Uterus (tissue), 2 donors: ENCODE measurements at regions not wholly inside any gene's neighbourhood (a gene's known extent, or its start where the extent isn't known, plus 50 kb on each side); places are given as distances from the start of the nearest gene placed in this dataset.

Experiments
- CTCF ChIP-seq, 4 experiments: fragments of 200-600 bp in 2 of 4; fragments of 450-650 bp in 2 of 4; sonication (generic) in 2 of 4; IDR thresholded peaks; one replicate each; pipeline ENCODE4 v1.5.1; 2016 to 2019; ENCODE audit warnings: antibody characterized with exemption in 4 of 4, mild to moderate bottlenecking in 2 of 4, moderate library complexity in 1 of 4
- POLR2A ChIP-seq, 2 donors: fragments of 450-650 bp; IDR thresholded peaks; one replicate each; pipeline ENCODE4 v1.6.1; 2016; ENCODE audit warnings: antibody characterized with exemption in 2 of 2, mild to moderate bottlenecking in 1 of 2, moderate library complexity in 1 of 2

GRCh38 chr3:148540266-148540665, 157.4 kb upstream of the AGTR1 start:
- TF ChIP-seq CTCF (IDR thresholded peaks at IDR 0.05) (no peak), POLR2A (IDR thresholded peaks at IDR 0.05) (no peak)
